HG03025 (cell line): ENCODE measurements at regions not wholly inside any gene's neighbourhood (a gene's known extent, or its start where the extent isn't known, plus 50 kb on each side); places are given as distances from the start of the nearest gene placed in this dataset.

ENCODE experiments used
- ATAC-seq: cut with Tn5 transposase; IDR thresholded peaks from one replicate; pipeline ENCODE4 v1.9.1; 2021; ENCODE audit warnings: mild to moderate bottlenecking, moderate library complexity; ENCODE audit not compliant: unreplicated experiment, low FRiP score

DNA sequence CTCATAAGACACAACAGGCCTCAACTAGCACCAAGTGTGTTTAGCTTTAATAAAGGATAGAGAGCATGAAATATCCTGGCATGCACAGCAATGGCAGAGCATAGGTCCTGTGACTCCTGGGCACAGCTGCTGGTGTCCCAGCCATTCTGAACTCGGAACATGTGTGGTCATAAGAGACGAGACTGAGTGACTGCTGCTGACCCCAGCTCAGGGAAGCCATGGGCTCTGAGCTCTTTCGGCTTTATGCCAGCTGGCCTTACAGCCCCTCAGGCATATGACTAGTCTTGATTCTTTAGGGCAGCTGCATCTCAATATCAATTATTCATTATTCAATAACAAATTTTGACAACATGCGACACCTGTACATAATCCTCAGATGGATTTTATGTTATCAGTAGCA is 62.4 kb upstream of the TOPAZ1 start:
- ATAC-seq, result no peak

GRCh38 chr3:44184319-44184953 is 57.2 kb upstream of the TOPAZ1 start:
- no peak for ATAC-seq

DNA sequence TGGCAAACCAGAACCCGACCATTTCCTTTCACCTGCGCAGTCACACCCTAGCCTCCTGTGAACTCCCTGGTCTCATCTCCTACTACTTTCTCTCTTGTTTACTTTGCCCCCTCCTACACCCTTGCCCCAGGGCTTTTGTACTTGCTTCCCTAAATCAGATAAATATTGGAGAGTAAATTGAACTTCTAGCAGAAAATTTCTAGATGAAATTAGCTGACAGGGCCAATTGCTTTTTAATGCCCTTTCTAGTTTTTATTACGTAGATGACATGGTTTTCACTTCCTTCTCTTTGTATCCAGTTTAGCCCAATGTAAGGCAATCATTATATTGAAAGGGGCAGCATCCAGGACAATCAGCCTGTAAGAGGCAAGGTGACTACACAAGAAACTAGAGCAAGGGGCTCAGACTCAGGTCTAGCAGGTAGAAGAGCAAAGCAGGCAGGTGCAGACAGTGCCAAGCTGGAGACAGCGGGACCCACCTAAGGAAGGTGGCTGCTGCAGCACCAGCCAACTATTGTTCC is 56.2 kb upstream of the TOPAZ1 start:
- no peak for ATAC-seq

DNA sequence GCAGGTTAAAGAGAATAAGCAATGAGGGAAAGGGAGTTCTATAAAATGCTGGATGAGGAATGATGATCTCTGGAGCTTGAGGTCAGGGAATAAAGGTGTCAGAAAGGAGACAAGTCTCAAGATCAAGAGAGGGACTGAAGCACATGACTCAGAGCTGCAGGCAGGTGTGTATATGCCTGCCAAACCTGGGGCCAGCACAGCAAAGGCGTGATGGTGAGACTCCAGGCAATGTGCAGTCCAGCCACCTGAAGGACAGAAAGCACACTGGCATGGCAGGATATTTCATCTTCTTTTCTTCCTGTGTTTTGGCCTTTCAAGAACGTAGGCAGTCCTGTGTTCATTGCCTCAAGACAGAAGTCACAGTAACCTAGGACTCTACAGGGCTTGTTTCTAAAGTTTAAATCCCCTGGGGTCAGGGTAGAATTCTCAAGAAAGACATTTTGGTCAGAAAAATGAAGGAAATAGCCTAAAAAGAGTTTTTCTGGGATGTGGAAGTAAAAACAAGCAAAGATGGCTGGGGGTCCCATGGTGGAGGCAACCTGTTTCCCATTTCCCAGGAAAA is 55.5 kb upstream of the TOPAZ1 start:
- no peak for ATAC-seq

DNA sequence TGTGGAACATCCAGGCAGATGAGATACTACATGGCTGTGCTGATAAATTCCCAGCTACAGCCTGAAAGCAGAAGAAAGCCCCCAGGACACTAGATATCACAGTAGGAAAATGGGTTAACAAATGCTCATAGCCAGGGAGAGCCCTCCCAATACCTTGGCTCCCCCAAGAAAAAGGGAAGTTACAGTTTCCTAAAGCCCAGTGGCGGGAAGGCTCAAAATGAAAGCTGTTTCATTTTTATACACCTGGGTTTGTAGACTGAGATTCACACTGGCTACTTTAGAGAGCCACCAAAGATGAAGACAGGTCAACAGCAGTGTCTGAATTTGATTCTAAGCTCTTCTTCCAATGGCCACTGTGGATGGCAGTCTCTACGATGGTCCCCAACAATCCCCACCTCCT is 55.0 kb upstream of the TOPAZ1 start:
- ATAC-seq, result no peak
